Immature natural killer cell (primary cell): ENCODE measurements at regions not wholly inside any gene's neighbourhood (a gene's known extent, or its start where the extent isn't known, plus 50 kb on each side); places are given as distances from the start of the nearest gene placed in this dataset.
"Not testable (repeated sequence)": the region's sequence is repeated elsewhere in the genome, so short reads cannot be mapped to it uniquely, and the experiment has no call there.

Source experiments
- DNase-seq, 3 donors: peaks; one replicate each; pipeline ENCODE4 v3.0.0; 2022; ENCODE audit warnings: mixed read lengths in 1 of 3
- H3K27ac Mint-ChIP-seq, 6 donors: one replicate each; pipeline ENCODE4 v1.8.0; 2020; ENCODE audit warnings: mixed read lengths in 6 of 6, mild to moderate bottlenecking in 5 of 6, inconsistent platforms in 4 of 6, moderate library complexity in 3 of 6
- H3K27me3 Mint-ChIP-seq, 3 donors: one replicate each; pipeline ENCODE4 v1.8.0; 2020 to 2021; ENCODE audit warnings: low read depth in 3 of 3, mild to moderate bottlenecking in 3 of 3, mixed read lengths in 3 of 3, moderate library complexity in 3 of 3, inconsistent platforms in 1 of 3
- H3K36me3 Mint-ChIP-seq, 3 donors: one replicate each; pipeline ENCODE4 v1.8.0; 2020; ENCODE audit warnings: mixed read lengths in 3 of 3, inconsistent platforms in 2 of 3, mild to moderate bottlenecking in 2 of 3
- H3K4me1 Mint-ChIP-seq, 2 donors: one replicate each; pipeline ENCODE4 v1.8.0; 2020; ENCODE audit warnings: inconsistent platforms in 2 of 2, mild to moderate bottlenecking in 2 of 2, mixed read lengths in 2 of 2, moderate library complexity in 1 of 2
- H3K4me3 Mint-ChIP-seq, 5 donors: one replicate each; pipeline ENCODE4 v1.8.0; 2020; ENCODE audit warnings: mild to moderate bottlenecking in 5 of 5, mixed read lengths in 5 of 5, inconsistent platforms in 3 of 5, moderate library complexity in 3 of 5
- H3K9me3 Mint-ChIP-seq, 6 donors: one replicate each; pipeline ENCODE4 v1.8.0; 2020; ENCODE audit warnings: mild to moderate bottlenecking in 6 of 6, mixed read lengths in 6 of 6, inconsistent platforms in 4 of 6, moderate library complexity in 3 of 6

DNA sequence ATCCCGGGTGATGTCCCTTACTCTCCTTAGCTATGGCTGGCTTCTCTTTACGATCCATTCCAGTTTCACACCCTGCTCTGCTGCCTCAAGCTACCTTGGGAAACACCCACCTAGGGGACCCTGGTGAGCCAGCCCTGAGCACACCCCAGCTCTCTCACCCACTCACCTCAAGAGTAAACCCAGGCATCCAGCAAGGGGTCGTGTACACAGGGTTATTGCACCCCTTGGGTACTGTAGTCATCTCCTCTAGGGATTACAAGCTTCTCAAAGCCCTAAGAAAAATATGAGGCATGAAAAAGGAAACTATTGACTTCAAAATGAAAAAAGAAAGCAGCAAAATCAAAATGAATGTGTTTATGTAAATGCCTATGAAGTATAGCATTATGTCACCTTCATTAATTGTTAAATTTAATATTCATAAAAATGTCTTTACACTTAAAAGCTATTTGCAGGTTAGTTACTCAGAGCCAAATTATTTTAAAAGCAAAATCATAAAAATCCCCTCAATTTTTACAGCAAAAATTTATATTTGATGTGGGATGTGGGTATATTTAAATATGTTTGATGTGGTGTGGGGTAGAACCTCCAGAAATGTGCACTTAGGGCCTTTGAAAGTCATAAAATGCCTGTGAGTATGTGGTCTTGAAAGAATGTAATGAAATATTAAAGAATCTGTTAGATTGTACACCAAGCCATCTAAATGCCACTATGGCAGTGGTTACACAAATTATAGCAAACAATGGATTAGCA, 190.3 kb downstream of the C1orf94 start:
- no peak overlapping the region for H3K27ac Mint-ChIP-seq
- peaks cover 2 to 5% (median 3%) of the 10 kb centered on the region in 3 donors for H3K27me3 Mint-ChIP-seq
- H3K36me3 Mint-ChIP-seq = no peaks in the 10 kb centered on the region
- no peak overlapping the region for H3K4me3 Mint-ChIP-seq
- no peaks in the 10 kb centered on the region for H3K9me3 Mint-ChIP-seq
- H3K4me1 Mint-ChIP-seq = no peaks in the 10 kb centered on the region
- DNase-seq = no peak

DNA sequence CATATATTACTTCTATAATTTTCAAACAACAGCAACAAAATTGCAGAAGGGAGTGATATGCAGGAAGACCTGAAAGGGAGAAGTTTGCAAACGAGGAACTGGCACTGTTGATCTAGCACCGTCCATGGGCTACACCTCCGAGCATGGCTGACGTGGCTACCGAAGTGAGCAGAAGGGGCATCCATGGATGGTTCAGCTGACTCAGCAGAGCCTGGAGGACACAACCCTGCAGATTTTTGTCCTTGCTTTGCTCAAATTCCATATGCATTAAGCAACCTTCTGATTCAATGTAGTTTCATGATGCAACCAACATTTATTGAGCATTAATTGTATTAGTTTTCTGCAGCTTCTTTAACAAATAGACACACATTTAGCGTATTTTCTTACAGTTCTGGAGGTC, 191.2 kb downstream of the C1orf94 start:
- Mint-ChIP-seq H3K4me1 (no peaks in the 10 kb centered on the region), H3K27ac (no peak overlapping the region), H3K36me3 (no peaks in the 10 kb centered on the region), H3K4me3 (no peak overlapping the region), H3K9me3 (no peaks in the 10 kb centered on the region), H3K27me3 (peaks cover 2 to 5% (median 3%) of the 10 kb centered on the region in 3 donors)
- no peak for DNase-seq

DNA sequence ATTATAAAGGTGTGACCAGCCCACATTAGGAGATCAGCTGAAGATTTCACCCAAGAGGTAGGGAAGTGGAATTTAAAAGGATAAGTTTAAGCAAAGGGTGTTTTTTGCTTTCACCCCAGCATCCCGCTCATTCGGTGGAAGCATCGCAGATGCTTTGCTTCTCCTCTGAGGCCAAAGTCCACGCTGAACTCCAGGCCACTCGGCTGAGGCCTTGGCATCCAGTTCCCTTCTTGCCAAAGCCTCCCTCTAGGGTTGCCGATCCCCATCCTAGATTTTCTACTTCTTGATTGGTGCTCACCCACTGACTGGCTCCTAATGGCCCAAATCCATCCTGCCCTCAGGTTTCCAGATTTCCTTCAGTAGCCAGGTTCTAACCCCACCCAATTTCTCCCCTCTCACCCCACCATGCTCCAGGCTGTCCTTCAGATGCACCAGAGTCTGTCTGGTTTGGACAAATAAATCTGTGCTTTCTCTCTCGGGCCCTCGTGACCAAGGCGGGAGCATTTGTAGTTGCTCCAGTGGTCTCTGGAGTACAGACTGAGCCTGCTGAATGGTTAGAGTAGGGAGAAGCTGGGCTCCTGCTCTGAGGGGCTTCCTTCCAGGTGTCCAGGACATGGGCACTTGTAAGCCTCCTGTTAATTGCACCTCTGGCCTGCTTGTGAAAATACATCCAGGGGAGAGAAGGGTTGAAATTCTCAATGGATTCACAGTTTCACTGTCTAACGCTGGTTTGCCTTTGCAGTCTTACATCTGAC, 193.2 kb downstream of the C1orf94 start:
- Mint-ChIP-seq H3K4me1 (no peaks in the 10 kb centered on the region), H3K36me3 (no peaks in the 10 kb centered on the region), H3K27ac (no peak overlapping the region), H3K4me3 (no peak overlapping the region), H3K9me3 (no peaks in the 10 kb centered on the region), H3K27me3 (peaks cover 4 to 6% (median 4%) of the 10 kb centered on the region in 3 donors)
- DNase-seq = no peak

DNA sequence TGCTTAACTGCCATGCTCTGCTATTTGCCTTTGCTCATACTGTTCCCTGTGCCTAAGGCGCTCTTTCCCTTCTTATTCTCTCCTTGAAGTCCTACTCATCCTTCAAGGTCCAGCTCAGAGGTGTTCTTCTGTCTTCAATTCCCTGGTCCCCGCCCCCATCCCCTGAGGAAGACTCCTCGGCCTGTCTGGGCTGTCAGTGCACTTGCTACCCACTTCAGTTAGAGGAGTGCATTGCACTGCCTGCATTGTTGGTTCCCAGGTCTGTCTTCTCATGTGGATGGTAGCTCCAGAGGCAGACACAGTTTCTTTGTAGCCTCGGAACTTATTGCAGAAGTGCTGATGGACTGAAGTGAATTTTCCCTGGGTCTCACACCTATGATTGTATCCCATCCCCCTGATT, 194.0 kb downstream of the C1orf94 start:
- no peak for DNase-seq
- Mint-ChIP-seq H3K27me3 (peaks cover 3 to 6% (median 4%) of the 10 kb centered on the region in 3 donors), H3K27ac (no peak overlapping the region), H3K36me3 (no peaks in the 10 kb centered on the region), H3K4me3 (no peak overlapping the region), H3K9me3 (no peaks in the 10 kb centered on the region), H3K4me1 (no peaks in the 10 kb centered on the region)

DNA sequence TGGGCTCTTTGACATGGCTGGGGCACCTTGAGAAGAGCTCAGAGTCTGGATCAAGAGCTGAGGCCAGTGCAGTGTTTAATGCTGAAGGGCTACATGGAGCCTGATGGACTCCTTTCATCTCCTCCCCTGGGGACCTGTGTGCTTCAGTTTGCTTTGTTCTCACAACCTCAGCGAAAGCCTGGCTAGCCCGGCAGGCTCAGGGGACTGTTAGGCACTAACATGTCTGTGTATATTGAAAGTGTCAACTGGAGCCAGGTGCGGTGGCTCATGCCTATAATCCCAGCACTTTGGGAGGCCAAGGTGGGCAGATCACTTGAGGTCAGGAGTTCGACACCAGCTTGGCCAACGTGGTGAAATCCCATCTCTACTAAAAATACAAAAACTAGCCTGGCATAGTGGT, 194.5 kb downstream of the C1orf94 start:
- H3K4me3 Mint-ChIP-seq, H3K4me1 Mint-ChIP-seq, H3K9me3 Mint-ChIP-seq, DNase-seq, H3K36me3 Mint-ChIP-seq, H3K27me3 Mint-ChIP-seq, H3K27ac Mint-ChIP-seq: not testable (repeated sequence)

- no peaks in the 10 kb centered on the region for H3K36me3 Mint-ChIP-seq
- peaks cover 2 to 10% (median 5%) of the 10 kb centered on the region in 3 donors for H3K27me3 Mint-ChIP-seq
- no peaks in the 10 kb centered on the region for H3K4me1 Mint-ChIP-seq
- no peak overlapping the region for H3K4me3 Mint-ChIP-seq
- H3K9me3 Mint-ChIP-seq = peaks cover 0 to 3% (median 0%) of the 10 kb centered on the region in 6 donors
- DNase-seq = no peak
- no peak overlapping the region for H3K27ac Mint-ChIP-seq
These were observed 195.3 kb downstream of the C1orf94 start for GRCh38 chr1:34371829-34372532.

GRCh38 chr1:34372891-34373290, 196.2 kb downstream of the C1orf94 start:
- H3K4me3 Mint-ChIP-seq = no peak overlapping the region
- H3K27me3 Mint-ChIP-seq = peaks cover 5 to 10% (median 7%) of the 10 kb centered on the region in 3 donors
- H3K36me3 Mint-ChIP-seq = no peaks in the 10 kb centered on the region
- no peaks in the 10 kb centered on the region for H3K4me1 Mint-ChIP-seq
- H3K27ac Mint-ChIP-seq = no peak overlapping the region
- no peak for DNase-seq
- H3K9me3 Mint-ChIP-seq = peaks cover 0 to 3% (median 0%) of the 10 kb centered on the region in 6 donors

- DNase-seq = no peak
- Mint-ChIP-seq H3K4me3 (no peak overlapping the region), H3K36me3 (no peaks in the 10 kb centered on the region), H3K27me3 (peaks cover 5 to 11% (median 9%) of the 10 kb centered on the region in 3 donors), H3K9me3 (peaks cover 0 to 3% (median 0%) of the 10 kb centered on the region in 6 donors), H3K4me1 (no peaks in the 10 kb centered on the region), H3K27ac (no peak overlapping the region)
These were observed 197.2 kb downstream of the C1orf94 start for GRCh38 chr1:34373912-34374311.

DNA sequence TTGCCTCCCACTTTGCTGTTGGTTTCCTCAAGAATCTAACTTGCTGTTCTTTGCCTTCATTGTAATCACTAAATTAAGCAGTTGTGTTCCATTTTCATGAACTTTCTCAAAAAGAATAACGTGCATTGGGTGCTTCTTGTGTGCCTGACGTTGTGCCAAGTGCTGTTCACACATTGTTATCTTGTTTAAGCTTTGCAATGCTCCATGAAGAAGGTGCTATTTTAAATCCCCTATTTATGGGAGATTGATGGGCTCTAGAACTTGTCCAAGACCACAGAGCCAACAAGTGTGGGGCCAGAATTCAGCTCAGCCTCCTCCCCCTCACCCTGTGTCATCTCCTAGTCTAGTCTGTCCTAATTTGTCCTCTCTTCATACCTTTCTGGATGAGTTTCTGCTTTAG, 199.8 kb downstream of the C1orf94 start:
- no peak overlapping the region for H3K27ac Mint-ChIP-seq
- H3K27me3 Mint-ChIP-seq = peaks cover 6 to 11% (median 11%) of the 10 kb centered on the region in 3 donors
- no peak overlapping the region for H3K4me3 Mint-ChIP-seq

DNA sequence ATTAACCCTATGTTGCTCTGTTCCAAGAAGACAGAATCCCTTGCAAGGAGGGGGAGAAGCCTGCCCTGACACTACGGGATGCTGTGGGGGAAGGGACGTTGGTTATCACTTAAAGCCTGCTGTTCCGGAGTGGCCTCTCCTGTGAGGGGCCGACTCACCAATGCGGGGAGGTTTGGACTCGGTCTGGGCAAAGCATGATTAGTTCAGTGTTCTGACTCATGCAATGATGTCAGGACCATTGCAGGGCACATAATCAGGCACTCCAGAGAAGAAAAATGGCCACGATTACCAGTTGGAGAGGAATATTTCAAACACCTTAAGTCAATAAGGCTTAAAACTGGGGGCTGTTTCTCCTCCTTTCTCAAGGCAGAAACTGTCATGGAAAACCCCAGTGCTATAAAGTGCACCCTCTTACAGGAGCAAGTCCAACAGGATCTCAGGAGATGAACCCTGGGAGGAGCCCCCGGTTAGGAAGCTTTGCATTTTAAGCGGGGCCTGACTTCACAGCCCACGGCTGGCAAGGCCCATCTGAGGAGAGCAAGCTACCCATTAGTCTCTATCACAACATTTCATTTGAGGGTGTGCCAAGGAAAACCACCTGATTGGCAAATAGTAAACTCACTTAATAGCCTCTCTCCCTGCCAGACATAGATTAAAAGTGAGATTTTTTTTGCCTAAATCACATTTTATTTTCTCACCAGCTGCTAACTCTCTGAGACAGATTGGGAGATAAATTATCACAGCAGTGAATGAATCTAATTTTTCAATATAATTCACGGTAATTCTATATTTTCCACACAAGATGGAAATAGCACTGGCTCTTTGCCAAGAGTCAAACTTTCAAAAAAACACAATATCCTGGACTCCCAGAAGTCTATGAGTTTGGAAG, 202.5 kb downstream of the C1orf94 start:
- no peak overlapping the region for H3K27ac Mint-ChIP-seq
- H3K27me3 Mint-ChIP-seq = peaks cover 6 to 13% (median 9%) of the 10 kb centered on the region in 3 donors

More for the DNA sequence above, 199.8 kb downstream of the C1orf94 start:
- H3K9me3 Mint-ChIP-seq = peaks cover 0 to 4% (median 0%) of the 10 kb centered on the region in 6 donors
- no peaks in the 10 kb centered on the region for H3K36me3 Mint-ChIP-seq
- H3K4me1 Mint-ChIP-seq = no peaks in the 10 kb centered on the region
- no peak for DNase-seq

DNA sequence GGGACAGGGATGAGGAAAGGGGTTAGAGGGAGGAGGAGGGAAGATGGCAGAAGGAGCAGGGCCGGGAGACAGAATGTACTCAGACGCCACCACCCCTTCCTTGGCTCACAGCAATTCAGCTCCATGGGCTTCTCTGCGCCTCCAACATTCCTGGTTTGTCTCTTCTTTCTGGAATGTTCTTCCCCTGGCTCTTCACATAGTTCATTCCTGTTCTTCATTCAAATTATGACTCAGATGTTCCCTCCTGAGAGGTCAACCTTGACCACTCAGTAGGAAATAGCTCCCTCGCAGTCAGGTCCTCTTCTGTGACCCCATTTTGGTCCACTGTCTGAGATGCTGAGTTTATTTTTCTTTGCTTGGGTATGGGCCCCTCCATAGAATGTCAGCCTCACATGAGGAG, 203.2 kb downstream of the C1orf94 start:
- Mint-ChIP-seq H3K9me3 (peaks cover 0 to 4% (median 0%) of the 10 kb centered on the region in 6 donors), H3K4me1 (no peaks in the 10 kb centered on the region), H3K27ac (no peak overlapping the region), H3K36me3 (no peaks in the 10 kb centered on the region), H3K4me3 (no peak overlapping the region), H3K27me3 (peaks cover 6 to 13% (median 9%) of the 10 kb centered on the region in 3 donors)
- no peak for DNase-seq

More for the DNA sequence above, 202.5 kb downstream of the C1orf94 start:
- no peak for DNase-seq
- Mint-ChIP-seq H3K9me3 (peaks cover 0 to 4% (median 0%) of the 10 kb centered on the region in 6 donors), H3K4me3 (no peak overlapping the region), H3K36me3 (no peaks in the 10 kb centered on the region), H3K4me1 (no peaks in the 10 kb centered on the region)

GRCh38 chr1:34380526-34381124, 203.9 kb downstream of the C1orf94 start:
- no peak overlapping the region for H3K4me3 Mint-ChIP-seq
- peaks cover 6 to 13% (median 9%) of the 10 kb centered on the region in 3 donors for H3K27me3 Mint-ChIP-seq
- H3K36me3 Mint-ChIP-seq = no peaks in the 10 kb centered on the region
- peaks cover 0 to 4% (median 0%) of the 10 kb centered on the region in 6 donors for H3K9me3 Mint-ChIP-seq
- no peak overlapping the region for H3K27ac Mint-ChIP-seq
- H3K4me1 Mint-ChIP-seq = no peaks in the 10 kb centered on the region
- no peak for DNase-seq

- Mint-ChIP-seq H3K27me3 (peaks cover 4 to 6% (median 5%) of the 10 kb centered on the region in 3 donors), H3K4me1 (no peaks in the 10 kb centered on the region), H3K9me3 (peaks cover 0 to 11% (median 6%) of the 10 kb centered on the region in 6 donors), H3K36me3 (no peaks in the 10 kb centered on the region), H3K4me3 (no peak overlapping the region), H3K27ac (no peak overlapping the region)
- no peak for DNase-seq
These were observed 213.3 kb downstream of the C1orf94 start for GRCh38 chr1:34389974-34390373.
